ENCODE measurements at regions not wholly inside any gene's neighbourhood (a gene's known extent, or its start where the extent isn't known, plus 50 kb on each side); places are given as distances from the start of the nearest gene placed in this dataset.
"Not testable (repeated sequence)": the region's sequence is repeated elsewhere in the genome, so short reads cannot be mapped to it uniquely, and the experiment has no call there.

DNA sequence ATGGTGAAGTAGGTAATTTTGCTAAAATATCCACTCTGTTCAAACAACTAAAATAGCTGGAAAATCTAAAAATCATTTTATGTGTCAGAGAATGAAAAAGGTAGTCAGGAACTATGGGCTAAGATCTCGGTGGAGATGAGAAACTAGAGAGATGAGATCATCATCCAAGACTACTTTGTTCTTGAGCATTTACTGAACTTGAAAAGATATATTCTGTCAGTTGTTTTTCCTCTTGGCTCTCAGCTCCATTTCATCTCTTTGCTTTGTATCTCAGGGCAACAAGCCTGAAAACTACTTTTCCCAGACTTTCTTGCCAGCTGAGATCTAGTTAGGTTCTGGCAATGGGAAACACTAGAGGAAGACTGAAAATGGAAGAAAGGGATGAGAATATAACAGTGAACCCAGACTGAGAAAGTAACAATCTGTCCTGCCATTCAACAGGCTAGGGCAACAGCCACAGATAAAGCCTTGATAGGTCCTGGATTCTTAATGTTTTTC is 346.2 kb upstream of the MEX3C start:
- H3K4me3 ChIP-seq (ENCODE audit: low read length), result no peak overlapping the region
- no peak for DNase-seq (ENCODE audit: low read depth, low spot score)

DNA sequence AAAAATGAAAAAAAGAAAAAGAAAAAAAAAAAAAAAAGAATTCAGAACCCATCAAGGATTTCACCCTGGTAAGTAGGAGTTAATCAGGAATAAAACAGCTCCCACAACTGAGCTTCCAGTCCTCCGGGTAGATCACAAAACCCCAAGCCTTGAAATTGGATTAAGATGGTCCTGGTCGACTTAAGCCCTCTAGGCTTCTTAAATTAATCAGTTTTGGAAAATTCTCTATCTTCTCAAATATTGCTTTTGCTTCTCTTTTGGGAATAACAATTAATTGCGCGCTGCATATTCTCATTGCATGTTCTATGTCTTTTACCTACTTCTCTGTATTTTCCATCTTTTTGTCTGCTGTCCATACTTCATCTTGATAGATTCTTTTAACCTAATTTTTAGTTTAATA is 348.0 kb upstream of the MEX3C start:
- no peak for DNase-seq (ENCODE audit: low read depth, low spot score)

DNA sequence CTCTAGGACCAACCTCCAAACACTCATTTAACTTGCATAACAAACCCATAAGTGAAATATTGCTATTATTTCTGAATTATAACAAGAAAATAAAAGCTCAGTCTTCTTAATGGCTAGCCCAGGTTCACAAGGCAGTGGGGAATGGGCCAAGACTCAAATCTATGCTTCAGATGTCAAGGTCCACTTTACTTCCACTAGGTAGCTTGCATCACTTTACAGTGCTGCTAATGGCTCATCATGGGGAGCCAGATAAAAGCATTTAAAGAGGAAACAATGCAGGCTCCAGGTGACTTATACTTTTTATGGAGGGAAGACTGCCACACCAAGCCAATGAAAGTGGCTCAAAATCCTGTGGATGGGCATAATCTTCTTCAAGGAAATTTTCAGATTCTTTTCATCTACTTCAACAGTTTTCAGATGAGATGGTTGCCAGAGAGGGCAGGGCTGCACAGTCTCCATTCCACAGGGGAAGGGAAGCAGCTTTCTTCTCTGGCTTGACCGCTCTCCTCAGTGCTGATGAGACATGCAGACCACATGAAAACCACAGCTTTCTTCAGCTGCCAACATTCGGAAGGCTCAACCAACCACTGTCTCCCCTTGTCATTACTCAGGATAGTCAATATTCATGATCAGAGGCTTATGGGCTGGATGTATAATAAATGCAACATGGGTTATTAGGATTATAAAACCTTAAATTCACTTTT is 361.9 kb upstream of the MEX3C start:
- DNase-seq (ENCODE audit: low read depth, low spot score), result no peak
- H3K4me3 ChIP-seq (ENCODE audit: low read length), result no peak overlapping the region

More for the DNA sequence above, 348.0 kb upstream of the MEX3C start:
- no peak overlapping the region for H3K4me3 ChIP-seq (ENCODE audit: low read length)

DNA sequence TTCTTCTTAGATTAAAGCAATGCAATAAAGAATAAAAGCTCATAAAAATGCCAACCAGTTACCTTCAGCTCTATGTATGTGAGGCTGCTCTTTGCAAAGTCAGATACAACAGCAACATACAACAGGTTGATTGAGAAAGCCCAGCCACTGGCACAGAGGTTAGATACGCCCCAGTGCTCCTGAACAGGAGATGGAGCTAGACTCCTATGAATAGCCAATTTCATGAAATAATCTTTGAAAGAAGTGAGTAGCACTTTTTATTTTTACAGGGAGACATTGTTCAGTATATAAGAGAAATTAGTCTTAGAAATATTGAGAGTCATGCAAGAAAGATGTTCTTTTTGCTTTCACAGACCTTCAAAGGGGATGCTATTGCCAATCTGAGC is 362.4 kb upstream of the MEX3C start:
- no peak overlapping the region for H3K4me3 ChIP-seq (ENCODE audit: low read length)
- DNase-seq (ENCODE audit: low read depth, low spot score), result no peak

DNA sequence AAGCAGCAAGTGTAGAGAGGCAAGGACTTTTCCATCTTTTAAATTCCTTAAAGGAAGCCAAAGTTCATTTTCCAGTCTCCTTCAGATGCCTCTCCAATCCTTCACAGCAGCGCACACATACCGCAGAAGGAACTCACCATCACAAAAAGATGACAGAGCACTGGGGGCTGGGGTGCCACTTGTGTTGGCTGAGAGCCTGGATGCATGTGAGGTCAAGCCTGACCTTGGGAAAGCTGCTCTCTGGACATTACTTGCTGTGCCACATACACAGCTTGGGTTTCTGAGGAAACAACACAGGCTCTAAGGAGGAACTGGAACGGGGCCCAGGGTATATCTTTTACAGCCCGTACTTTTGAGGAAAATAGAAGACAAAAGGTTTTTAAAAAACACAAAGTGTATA is 364.3 kb upstream of the MEX3C start:
- H3K4me3 ChIP-seq (ENCODE audit: low read length), result no peak overlapping the region
- no peak for DNase-seq (ENCODE audit: low read depth, low spot score)

GRCh38 chr18:51562866-51563265 is 365.4 kb upstream of the MEX3C start:
- H3K4me3 ChIP-seq (ENCODE audit: low read length), result no peak overlapping the region
- no peak for DNase-seq (ENCODE audit: low read depth, low spot score)

- DNase-seq (ENCODE audit: low read depth, low spot score), result no peak
- no peak overlapping the region for H3K4me3 ChIP-seq (ENCODE audit: low read length)
Observed at GRCh38 chr18:51563396-51563795, 365.9 kb upstream of the MEX3C start.

GRCh38 chr18:51568151-51568550 is 370.7 kb upstream of the MEX3C start:
- H3K4me3 ChIP-seq (ENCODE audit: low read length), result no peak overlapping the region
- no peak for DNase-seq (ENCODE audit: low read depth, low spot score)

DNA sequence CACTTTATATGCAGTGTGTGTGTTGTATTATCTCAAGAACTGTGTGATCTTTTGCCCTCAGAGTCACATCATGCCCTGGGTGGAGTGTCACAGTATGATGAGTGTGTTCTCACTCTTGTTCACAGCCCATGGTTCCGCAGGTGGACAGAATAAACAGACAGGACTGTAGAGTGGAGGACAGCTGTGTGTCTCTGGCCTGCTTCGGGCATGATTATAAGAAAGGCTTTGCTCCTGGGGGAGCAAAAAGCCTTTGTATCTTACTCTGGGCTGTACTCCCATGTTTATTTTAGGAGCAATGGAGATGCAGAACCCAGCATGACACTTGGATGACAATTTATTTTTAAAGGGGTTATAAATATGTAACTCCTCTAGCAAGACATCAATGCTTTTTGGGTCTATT is 371.7 kb upstream of the MEX3C start:
- no peak overlapping the region for H3K4me3 ChIP-seq (ENCODE audit: low read length)
- DNase-seq (ENCODE audit: low read depth, low spot score), result no peak

DNA sequence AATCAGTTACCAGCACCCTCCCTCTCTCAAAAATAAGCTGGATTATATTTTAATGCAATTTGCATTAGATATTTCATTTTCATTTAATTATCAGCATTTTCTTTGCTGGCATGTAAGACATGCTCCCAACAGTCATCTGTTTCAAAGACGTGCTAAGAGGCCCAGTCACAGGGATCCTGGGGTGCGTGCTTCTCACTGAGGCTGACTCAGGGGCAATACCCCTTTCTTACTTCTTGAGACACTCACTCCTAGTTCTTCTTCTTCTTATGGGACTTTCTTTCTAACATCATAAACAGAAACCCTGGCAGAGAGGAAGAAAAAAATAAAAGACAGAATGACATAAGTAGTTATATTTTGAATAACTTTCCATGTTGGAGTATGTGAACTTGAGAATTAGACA is 372.1 kb upstream of the MEX3C start:
- no peak for DNase-seq (ENCODE audit: low read depth, low spot score)
- no peak overlapping the region for H3K4me3 ChIP-seq (ENCODE audit: low read length)

DNA sequence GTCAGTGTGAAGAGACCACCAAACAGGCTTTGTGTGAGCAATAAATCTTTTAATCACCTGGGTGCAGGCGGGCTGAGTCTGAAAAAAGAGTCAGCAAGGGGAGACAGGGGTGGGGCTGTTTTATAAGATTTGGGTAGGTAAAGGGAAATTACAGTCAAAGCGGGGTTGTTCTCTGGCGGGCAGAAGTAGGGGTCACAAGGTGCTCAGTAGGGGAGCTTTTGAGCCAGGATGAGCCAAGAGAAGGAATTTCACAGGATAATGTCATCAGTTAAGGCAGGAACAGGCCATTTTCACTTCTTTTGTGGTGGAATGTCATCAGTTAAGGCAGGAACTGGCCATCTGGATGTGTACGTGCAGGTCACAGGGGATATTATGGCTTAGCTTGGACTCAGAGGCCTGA is 372.6 kb upstream of the MEX3C start:
- DNase-seq (ENCODE audit: low read depth, low spot score); H3K4me3 ChIP-seq (ENCODE audit: low read length): not testable (repeated sequence)

DNA sequence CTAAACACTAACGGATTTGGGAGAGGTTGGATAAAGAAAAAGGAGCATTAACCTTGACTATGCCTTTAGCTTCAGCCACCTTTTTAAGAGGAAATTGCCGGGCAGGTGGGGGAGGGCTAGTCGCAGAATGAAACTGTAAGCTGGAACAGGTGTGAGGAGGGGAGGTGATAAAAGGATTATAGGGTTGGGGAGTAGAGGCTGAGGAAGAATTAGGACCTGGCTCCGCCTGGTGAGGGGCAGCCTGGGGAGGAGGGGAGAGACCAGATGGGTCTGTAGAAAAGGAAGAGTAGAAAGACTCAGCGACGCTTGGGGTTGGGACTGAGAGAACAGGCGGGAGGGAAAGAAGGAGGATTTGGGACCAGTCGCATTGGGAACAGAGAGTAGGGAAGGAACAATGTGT is 376.4 kb upstream of the MEX3C start:
- not testable (repeated sequence) for DNase-seq (ENCODE audit: low read depth, low spot score); H3K4me3 ChIP-seq (ENCODE audit: low read length)

- no peak for DNase-seq (ENCODE audit: low read depth, low spot score)
- H3K4me3 ChIP-seq (ENCODE audit: low read length), result no peak overlapping the region
Observed at GRCh38 chr18:51575171-51575570, 377.7 kb upstream of the MEX3C start.

DNA sequence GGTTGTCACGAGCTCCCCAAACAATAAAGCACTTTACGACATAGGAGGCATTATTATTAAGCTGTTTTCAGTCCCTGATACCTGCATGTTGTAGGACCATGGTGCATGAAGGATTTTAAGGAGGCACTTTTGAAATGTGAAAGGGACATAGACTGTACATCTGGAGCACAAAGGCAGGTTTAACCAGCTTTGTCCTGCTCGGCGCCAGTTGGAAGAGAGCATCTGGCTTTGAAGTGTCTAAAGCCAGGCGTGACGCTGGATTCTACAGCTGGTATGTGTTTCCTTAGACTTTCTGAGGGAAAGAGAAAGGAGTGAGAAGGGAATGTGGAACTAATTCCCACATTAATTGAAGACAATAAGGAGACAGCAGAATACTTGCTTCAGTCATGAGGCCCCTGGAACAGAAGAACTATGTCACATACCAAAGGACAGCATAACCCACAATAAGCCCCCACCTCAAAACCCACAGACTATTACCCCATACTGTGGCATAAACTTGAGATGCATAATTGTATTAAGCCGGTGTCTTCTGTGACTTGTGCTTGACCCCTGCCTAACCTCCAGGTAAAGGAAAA is 381.0 kb upstream of the MEX3C start:
- no peak overlapping the region for H3K4me3 ChIP-seq (ENCODE audit: low read length)
- DNase-seq (ENCODE audit: low read depth, low spot score), result no peak

GRCh38 chr18:51580580-51580979 is 383.1 kb upstream of the MEX3C start:
- no peak overlapping the region for H3K4me3 ChIP-seq (ENCODE audit: low read length)
- DNase-seq (ENCODE audit: low read depth, low spot score), result no peak

DNA sequence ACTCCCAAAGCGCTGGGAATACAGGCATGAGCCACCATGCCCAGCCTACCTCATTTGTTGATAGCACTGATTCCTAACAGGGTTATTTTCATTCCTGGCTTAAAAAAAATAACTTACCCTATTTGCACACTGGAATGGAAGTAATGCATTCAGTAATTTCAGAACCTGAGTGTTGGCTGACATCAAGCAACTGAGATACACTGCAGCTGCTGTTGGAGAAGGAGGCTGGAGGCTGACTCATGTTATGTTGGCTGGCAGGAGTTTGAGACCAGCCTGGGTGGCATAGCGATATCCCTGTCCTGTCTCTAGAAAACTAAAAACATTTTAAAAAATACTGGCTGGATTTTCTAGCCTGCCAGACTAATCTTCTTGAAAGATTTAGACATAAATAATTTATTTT is 385.1 kb upstream of the MEX3C start:
- DNase-seq (ENCODE audit: low read depth, low spot score), result no peak
- no peak overlapping the region for H3K4me3 ChIP-seq (ENCODE audit: low read length)

GRCh38 chr18:51588616-51589015 is 391.1 kb upstream of the MEX3C start:
- DNase-seq (ENCODE audit: low read depth, low spot score), result no peak
- no peak overlapping the region for H3K4me3 ChIP-seq (ENCODE audit: low read length)

- DNase-seq (ENCODE audit: low read depth, low spot score), result no peak
- no peak overlapping the region for H3K4me3 ChIP-seq (ENCODE audit: low read length)
Observed at GRCh38 chr18:51593931-51594330, 396.4 kb upstream of the MEX3C start.

- DNase-seq (ENCODE audit: low read depth, low spot score), result no peak
- H3K4me3 ChIP-seq (ENCODE audit: low read length), result no peak overlapping the region
Observed at GRCh38 chr18:51603111-51603510, 405.6 kb upstream of the MEX3C start.

DNA sequence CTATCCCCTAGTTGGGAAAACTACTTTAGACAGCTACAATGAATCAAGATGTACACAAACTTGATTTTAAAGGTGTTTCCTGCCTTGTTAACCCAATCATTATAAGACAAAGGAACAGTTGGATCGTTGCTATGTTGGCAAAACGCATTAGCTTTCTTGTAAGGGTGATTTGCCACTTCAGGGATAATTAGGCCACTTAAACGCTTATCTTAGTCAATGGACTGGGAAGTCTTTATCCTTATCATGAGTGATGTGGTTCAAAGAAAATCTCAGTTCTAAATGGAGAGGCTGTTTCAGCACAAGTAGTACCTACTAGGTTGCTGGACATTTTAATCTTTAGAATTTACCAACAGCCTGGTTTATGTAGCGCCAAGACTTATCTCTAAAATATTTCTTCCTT is 406.1 kb upstream of the MEX3C start:
- no peak for DNase-seq (ENCODE audit: low read depth, low spot score)
- H3K4me3 ChIP-seq (ENCODE audit: low read length), result no peak overlapping the region

DNA sequence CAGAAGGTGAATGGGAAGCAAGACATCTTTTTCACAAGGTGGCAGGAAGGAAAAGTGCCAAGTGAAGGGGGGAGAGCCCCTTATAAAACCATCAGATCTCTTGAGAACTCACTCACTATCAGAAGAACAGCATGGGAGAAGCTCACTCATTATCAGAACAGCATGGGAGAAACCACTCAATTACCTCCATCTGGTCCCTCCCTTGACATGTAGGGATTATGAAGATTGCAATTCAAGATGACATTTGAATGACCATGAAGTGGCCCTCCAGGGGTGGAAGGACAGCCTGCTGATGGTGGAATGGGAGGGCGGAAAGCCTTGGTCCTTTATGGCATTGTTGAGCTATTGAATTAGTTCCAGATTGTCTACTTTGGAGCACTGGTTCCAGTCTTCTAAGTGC is 413.0 kb upstream of the MEX3C start:
- no peak overlapping the region for H3K4me3 ChIP-seq (ENCODE audit: low read length)
- no peak for DNase-seq (ENCODE audit: low read depth, low spot score)

All from Jurkat, Clone E6-1 (cell line).